HepG2 (cell line): ENCODE measurements at regions not wholly inside any gene's neighbourhood (a gene's known extent, or its start where the extent isn't known, plus 50 kb on each side); places are given as distances from the start of the nearest gene placed in this dataset.

Experiments used
- ATAC-seq: fragments of 200-7000 bp; cut with Tn5 transposase; 3 replicates; pipeline ENCODE4 v1.9.1; 2020; ENCODE audit warnings: mild to moderate bottlenecking, moderate library complexity
- BruUV-seq: library from RNA; stranded (reverse); fragments of 400-500 nt; replicated peaks from 2 replicates; lab custom pipeline; 2021; lab: Mats Ljungman, UMichigan
- CTCF ChIA-PET: fragments of 300-600 bp; formaldehyde crosslinking; extraction: SDS; loops from one replicate; lab custom pipeline; 2021; ENCODE audit warnings: low total read pairs, inconsistent platforms, low intra/inter-chr PET ratio; lab: Yijun Ruan, JAX
- POLR2A ChIA-PET: fragments of 350-600 bp; sonication (Branson Sonifier 250); formaldehyde crosslinking; loops from one replicate; lab custom pipeline; 2020; ENCODE audit warnings: antibody characterized with exemption, inconsistent platforms; lab: Yijun Ruan, JAX
- DNase-seq: peaks from one replicate; pipeline ENCODE4 v3.0.0-alpha.2; 2015; ENCODE audit warnings: low spot score
- FAIRE-seq: peaks from 3 replicates; lab custom pipeline; 2011; peaks lifted over from hg19 to GRCh38; lab: Jason Lieb, UNC
- H2AFZ ChIP-seq: one replicate; pipeline ENCODE4 v1.6.1; 2011; ENCODE audit warnings: low read length, inconsistent platforms
- H3K27ac ChIP-seq: fragments of 300-600 bp; 3 replicates; pipeline ENCODE4 v1.8.0; 2011; ENCODE audit warnings: mixed run types, mild to moderate bottlenecking, mixed read lengths, low read length, inconsistent platforms; ENCODE audit not compliant: insufficient read depth; ENCODE audit errors: extremely low read length
- H3K27me3 ChIP-seq, 2 experiments: fragments of 200-600 bp in 1 of 2; 2 replicates in 1 of 2; 3 replicates in 1 of 2; pipeline versions ENCODE4 v1.6.0 to v1.8.0; 2011; ENCODE audit warnings: low read length in 2 of 2, mild to moderate bottlenecking in 2 of 2, moderate library complexity in 2 of 2, inconsistent platforms in 1 of 2; ENCODE audit not compliant: insufficient read depth in 2 of 2, control insufficient read depth in 1 of 2
- H3K36me3 ChIP-seq, 2 experiments: fragments of 200-600 bp in 1 of 2; replicated peaks in 1 of 2; 2 replicates in 1 of 2; 3 replicates in 1 of 2; pipeline versions ENCODE4 v1.5.1 to v1.8.0; 2011; ENCODE audit warnings: low read length in 2 of 2, inconsistent platforms in 1 of 2; ENCODE audit not compliant: insufficient read depth in 2 of 2, control insufficient read depth in 1 of 2
- H3K4me1 ChIP-seq: 2 replicates; pipeline ENCODE4 v1.5.1; 2012; ENCODE audit warnings: low read length, inconsistent platforms; ENCODE audit not compliant: insufficient read depth
- H3K4me2 ChIP-seq: 2 replicates; pipeline ENCODE4 v1.6.0; 2011; ENCODE audit warnings: low read depth, low read length, inconsistent platforms
- H3K4me3 ChIP-seq, 3 experiments: fragments of 200-600 bp in 1 of 3; sonication (generic), shearing (Covaris generic) in 1 of 3; replicated peaks in 1 of 3; 2 replicates each; pipeline ENCODE4 v1.5.1; 2011 to 2016; ENCODE audit warnings: low read length in 3 of 3, inconsistent platforms in 2 of 3, low read depth in 2 of 3, mild to moderate bottlenecking in 2 of 3, control low read depth in 1 of 3, mixed read lengths in 1 of 3; ENCODE audit not compliant: insufficient read depth in 1 of 3
- H3K79me2 ChIP-seq: one replicate; pipeline ENCODE4 v1.6.1; 2011; ENCODE audit warnings: low read length, inconsistent platforms; ENCODE audit not compliant: insufficient read depth
- H3K9ac ChIP-seq: 2 replicates; pipeline ENCODE4 v1.6.0; 2011; ENCODE audit warnings: mild to moderate bottlenecking, low read depth, low read length, inconsistent platforms; ENCODE audit not compliant: insufficient read depth
- H3K9me3 ChIP-seq: 2 replicates; pipeline ENCODE4 v1.5.1; 2012; ENCODE audit warnings: mild to moderate bottlenecking, low read length
- H4K20me1 ChIP-seq: 2 replicates; pipeline ENCODE4 v1.6.0; 2011; ENCODE audit warnings: inconsistent platforms, mild to moderate bottlenecking, low read length, moderate library complexity; ENCODE audit not compliant: insufficient read depth
- CEBPB ChIP-seq: IDR thresholded peaks from 2 replicates; pipeline ENCODE4 v1.6.1; 2011; ENCODE audit warnings: low read depth, low read length, improper control_type of control experiment, borderline replicate concordance
- ZNF142 ChIP-seq: sonication (generic); formaldehyde crosslinking; IDR thresholded peaks from 2 replicates; pipeline ENCODE4 v1.4.0; 2020; ENCODE audit warnings: missing genetic modification reagents
- ZNF558 ChIP-seq: sonication (generic); formaldehyde crosslinking; IDR thresholded peaks from 2 replicates; pipeline ENCODE4 v1.9.0; 2022; ENCODE audit warnings: mild to moderate bottlenecking, missing genetic modification reagents, borderline replicate concordance
- ZNF616 ChIP-seq: sonication (generic); formaldehyde crosslinking; IDR thresholded peaks from 2 replicates; pipeline ENCODE4 v1.5.0; 2020; ENCODE audit warnings: low read depth, mild to moderate bottlenecking, missing genetic modification reagents
- WGBS: methylation state at CpG from one replicate; pipeline ENCODE4 v1.1.6; 2017; ENCODE audit warnings: low lambda C conversion rate; 5-methylcytosine and 5-hydroxymethylcytosine counted together
- in situ Hi-C: cut with HindIII; loops from 2 replicates; pipeline ENCODE4 v1.10.0; 2017; ENCODE audit warnings: low pct_unique_long_range_greater_than_20kb; ENCODE audit not compliant: extremely low pct_ligation_motif_present
- intact Hi-C: fragments of 100-400 bp; cut with micrococcal nuclease; formaldehyde crosslinking; loops from one replicate; pipeline ENCODE4 v1.10.0; 2022; ENCODE audit not compliant: unreplicated experiment

DNA sequence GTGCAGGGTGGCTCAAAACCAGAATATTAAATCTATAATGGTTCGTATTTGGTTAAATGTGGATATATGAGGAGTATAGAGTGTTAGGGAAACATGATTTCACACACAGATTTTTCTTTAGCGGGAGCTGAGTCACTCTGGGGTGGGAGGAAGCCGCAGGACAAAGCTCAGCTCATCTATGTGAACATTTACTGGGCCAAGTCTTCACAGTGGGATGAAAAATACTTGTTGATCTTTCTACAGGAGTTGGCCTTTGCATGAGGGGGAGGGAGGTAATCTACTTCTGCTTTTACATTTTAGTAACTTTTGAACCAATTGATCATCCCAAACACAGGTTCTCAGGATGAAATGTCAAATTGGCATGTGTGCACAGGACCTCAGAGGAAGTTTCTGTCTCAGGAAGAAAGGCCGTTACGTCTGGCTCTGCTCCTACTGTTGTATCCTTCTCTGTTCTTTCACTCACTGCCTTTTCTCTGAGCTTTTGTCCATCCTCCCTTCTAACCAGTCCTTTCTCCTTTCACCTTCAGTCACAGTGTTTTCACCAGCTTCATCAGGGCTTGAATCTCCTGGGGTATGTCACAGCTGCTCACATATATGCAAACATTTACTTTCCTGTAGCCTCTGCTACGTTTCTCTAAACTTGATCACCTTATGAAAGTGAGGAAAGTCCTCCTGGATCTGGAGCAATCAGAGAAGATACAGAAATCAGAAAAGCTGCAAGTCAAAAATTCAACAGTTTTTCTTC lies 943.3 kb upstream of the FANCL start (continued):
- TF ChIP-seq ZNF142: no peak
- TF ChIP-seq ZNF558 (CRISPR knock-in tag): no peak

GRCh38 chr2:59183070-59183469 lies 941.9 kb upstream of the FANCL start:
- in situ Hi-C loops: loop anchor here (10.0 kb wide), 1 partner anchor 418 kb away; no protein-coding TSS in a partner anchor
- Histone ChIP-seq H2AFZ (no peak overlapping the region), H3K4me2 (no peak overlapping the region), H3K27ac (no peak overlapping the region), H3K79me2 (no peaks in the 10 kb centered on the region), H3K36me3 (no peaks in the 10 kb centered on the region), H3K9ac (no peak overlapping the region), H3K27me3 (no peaks in the 10 kb centered on the region), H3K4me1 (no peaks in the 10 kb centered on the region), H3K9me3 (no peaks in the 10 kb centered on the region), H4K20me1 (no peaks in the 10 kb centered on the region), H3K4me3 (no peak overlapping the region)
- peak; percentile 78 for TF ChIP-seq CEBPB
- TF ChIP-seq ZNF616 (CRISPR knock-in tag): no peak
- CTCF ChIA-PET: no interaction called here
- BruUV-seq: no TSS peak
- ATAC-seq (no peak), FAIRE-seq (no peak), DNase-seq (no peak)
- POLR2A ChIA-PET: no interaction called here
- intact Hi-C loops: loop anchor here (2.0 kb wide), 2 partner anchors 332 to 1462 kb away; no protein-coding TSS in a partner anchor
- WGBS: 2% methylated on average over 1 of the region's 1 CpG
